HG03097 (cell line): ENCODE measurements at regions not wholly inside any gene's neighbourhood (a gene's known extent, or its start where the extent isn't known, plus 50 kb on each side); places are given as distances from the start of the nearest gene placed in this dataset.

ENCODE experiments used
- ATAC-seq: cut with Tn5 transposase; IDR thresholded peaks from one replicate; pipeline ENCODE4 v1.9.1; 2021; ENCODE audit not compliant: unreplicated experiment, low FRiP score

- no peak for ATAC-seq
These were observed 458.8 kb downstream of the RPS24 start for GRCh38 chr10:78492424-78492823.

GRCh38 chr10:78494179-78494578 lies 460.5 kb downstream of the RPS24 start:
- no peak for ATAC-seq

- ATAC-seq, result no peak
These were observed 468.7 kb downstream of the RPS24 start for GRCh38 chr10:78502210-78502936.

- ATAC-seq, result no peak
These were observed 470.5 kb downstream of the RPS24 start for GRCh38 chr10:78504181-78504580.

GRCh38 chr10:78505657-78506056 lies 472.0 kb downstream of the RPS24 start:
- no peak for ATAC-seq

GRCh38 chr10:78506614-78507013 lies 473.0 kb downstream of the RPS24 start:
- no peak for ATAC-seq

- no peak for ATAC-seq
These were observed 474.0 kb downstream of the RPS24 start for GRCh38 chr10:78507510-78508160.

- no peak for ATAC-seq
These were observed 475.5 kb downstream of the RPS24 start for GRCh38 chr10:78508955-78509748.

GRCh38 chr10:78510566-78511323 lies 477.1 kb downstream of the RPS24 start:
- no peak for ATAC-seq

- no peak for ATAC-seq
These were observed 477.9 kb downstream of the RPS24 start for GRCh38 chr10:78511324-78512204.

- ATAC-seq, result no peak
These were observed 478.5 kb downstream of the RPS24 start for GRCh38 chr10:78512205-78512550.

- no peak for ATAC-seq
These were observed 479.7 kb downstream of the RPS24 start for GRCh38 chr10:78513330-78513729.

GRCh38 chr10:78513986-78514385 lies 480.3 kb downstream of the RPS24 start:
- ATAC-seq, result no peak

- ATAC-seq, result no peak
These were observed 480.8 kb downstream of the RPS24 start for GRCh38 chr10:78514459-78514858.

GRCh38 chr10:78515038-78515872 lies 481.6 kb downstream of the RPS24 start:
- ATAC-seq, result no peak

GRCh38 chr10:78515873-78516153 lies 482.1 kb downstream of the RPS24 start:
- no peak for ATAC-seq

- no peak for ATAC-seq
These were observed 482.6 kb downstream of the RPS24 start for GRCh38 chr10:78516236-78516635.

GRCh38 chr10:78516756-78517155 lies 483.1 kb downstream of the RPS24 start:
- no peak for ATAC-seq

GRCh38 chr10:78518224-78518623 lies 484.6 kb downstream of the RPS24 start:
- no peak for ATAC-seq
